Upper lobe of left lung (tissue), 6 donors: ENCODE measurements at regions not wholly inside any gene's neighbourhood (a gene's known extent, or its start where the extent isn't known, plus 50 kb on each side); places are given as distances from the start of the nearest gene placed in this dataset.

Experiments
- ATAC-seq, 2 donors: fragments of 200-7000 bp; cut with Tn5 transposase; one replicate each; pipeline ENCODE4 v1.9.1; 2022; ENCODE audit warnings: mild to moderate bottlenecking in 2 of 2, moderate library complexity in 2 of 2; ENCODE audit not compliant: low FRiP score in 2 of 2
- DNase-seq, 2 donors: peaks; one replicate each; pipeline ENCODE4 v3.0.0-alpha.2; 2019 to 2020
- H3K27ac ChIP-seq, 4 donors: fragments of 200-600 bp; sonication (generic); one replicate each; pipeline ENCODE4 v1.5.1; 2016 to 2019
- H3K27me3 ChIP-seq, 4 donors: fragments of 200-600 bp; sonication (generic); one replicate each; pipeline ENCODE4 v1.5.1; 2017 to 2019
- H3K36me3 ChIP-seq, 4 donors: fragments of 200-600 bp; sonication (generic); one replicate each; pipeline ENCODE4 v1.5.1; 2016 to 2019
- H3K4me1 ChIP-seq, 4 donors: fragments of 200-600 bp; sonication (generic); one replicate each; pipeline ENCODE4 v1.5.1; 2018 to 2019
- H3K4me3 ChIP-seq, 4 donors: fragments of 200-600 bp; sonication (generic); one replicate each; pipeline ENCODE4 v1.5.1; 2017 to 2019; ENCODE audit warnings: mild to moderate bottlenecking in 2 of 4, moderate library complexity in 1 of 4
- H3K9me3 ChIP-seq, 4 donors: fragments of 200-600 bp; sonication (generic); one replicate each; pipeline ENCODE4 v1.5.1; 2018 to 2019
- EP300 ChIP-seq, 4 donors: sonication (generic); formaldehyde crosslinking; IDR thresholded peaks; one replicate each; pipeline ENCODE4 v1.5.1; 2017; ENCODE audit warnings: antibody characterized with exemption in 4 of 4, control low read depth in 2 of 4
- POLR2A ChIP-seq, 4 donors: fragments of 450-650 bp; IDR thresholded peaks; one replicate each; pipeline ENCODE4 v1.5.1; 2016 to 2017; ENCODE audit warnings: antibody characterized with exemption in 4 of 4, mild to moderate bottlenecking in 2 of 4
- POLR2AphosphoS5 ChIP-seq, 2 donors: sonication (generic); formaldehyde crosslinking; IDR thresholded peaks; one replicate each; pipeline ENCODE4 v1.5.1; 2017; ENCODE audit warnings: antibody characterized with exemption in 2 of 2
- WGBS, 2 donors: methylation state at CpG; one replicate each; pipeline ENCODE4 v1.1.5; 2017 to 2018; 5-methylcytosine and 5-hydroxymethylcytosine counted together
- TF ChIP-seq, protein P1 (sequence below), 6 experiments: fragments of 450-650 bp in 4 of 6; fragments of 200-600 bp in 2 of 6; sonication (generic) in 2 of 6; IDR thresholded peaks; one replicate each; pipeline ENCODE4 v1.5.1; 2016 to 2019; ENCODE audit warnings: antibody characterized with exemption in 6 of 6
- donor health status: DM: no; HTN: no; CAD: no; lungs with moderate emphysema.
- donor health status: DM: no; HTN: yes; CAD: no; lungs with severe emphysema.

DNA sequence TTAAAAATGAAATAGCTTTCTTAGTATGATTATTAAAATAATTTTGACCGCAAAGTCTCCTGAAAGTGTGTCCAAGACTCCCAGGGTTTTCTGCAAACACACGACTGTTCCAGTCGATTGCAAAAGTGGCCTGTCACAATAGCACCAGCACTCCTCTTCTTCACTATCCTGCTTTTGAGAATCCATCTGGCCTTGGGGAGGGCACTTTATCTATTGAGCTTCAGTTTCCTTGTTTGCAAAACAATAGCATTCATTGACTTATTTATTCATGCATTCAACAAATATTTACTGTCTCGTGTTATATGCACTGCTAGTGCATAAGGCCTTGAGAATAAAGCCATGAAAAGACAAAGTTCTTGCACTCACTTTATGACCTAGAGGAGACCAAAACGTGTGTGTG is 96.2 kb upstream of the NTM start:
- Histone ChIP-seq H3K27ac (no peak overlapping the region), H3K4me1 (no peaks in the 10 kb centered on the region), H3K4me3 (no peak overlapping the region), H3K9me3 (peaks cover 0 to 3% (median 0%) of the 10 kb centered on the region in 4 donors), H3K36me3 (no peaks in the 10 kb centered on the region), H3K27me3 (no peaks in the 10 kb centered on the region)
- ATAC-seq (no peak), DNase-seq (no peak)
- no peak for TF ChIP-seq EP300 (IDR thresholded peaks at IDR 0.05)
- no peak for TF ChIP-seq POLR2AphosphoS5 (IDR thresholded peaks at IDR 0.05)
- TF ChIP-seq POLR2A (IDR thresholded peaks at IDR 0.05) = no peak
- TF ChIP-seq, protein P1, sequence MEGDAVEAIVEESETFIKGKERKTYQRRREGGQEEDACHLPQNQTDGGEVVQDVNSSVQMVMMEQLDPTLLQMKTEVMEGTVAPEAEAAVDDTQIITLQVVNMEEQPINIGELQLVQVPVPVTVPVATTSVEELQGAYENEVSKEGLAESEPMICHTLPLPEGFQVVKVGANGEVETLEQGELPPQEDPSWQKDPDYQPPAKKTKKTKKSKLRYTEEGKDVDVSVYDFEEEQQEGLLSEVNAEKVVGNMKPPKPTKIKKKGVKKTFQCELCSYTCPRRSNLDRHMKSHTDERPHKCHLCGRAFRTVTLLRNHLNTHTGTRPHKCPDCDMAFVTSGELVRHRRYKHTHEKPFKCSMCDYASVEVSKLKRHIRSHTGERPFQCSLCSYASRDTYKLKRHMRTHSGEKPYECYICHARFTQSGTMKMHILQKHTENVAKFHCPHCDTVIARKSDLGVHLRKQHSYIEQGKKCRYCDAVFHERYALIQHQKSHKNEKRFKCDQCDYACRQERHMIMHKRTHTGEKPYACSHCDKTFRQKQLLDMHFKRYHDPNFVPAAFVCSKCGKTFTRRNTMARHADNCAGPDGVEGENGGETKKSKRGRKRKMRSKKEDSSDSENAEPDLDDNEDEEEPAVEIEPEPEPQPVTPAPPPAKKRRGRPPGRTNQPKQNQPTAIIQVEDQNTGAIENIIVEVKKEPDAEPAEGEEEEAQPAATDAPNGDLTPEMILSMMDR (IDR thresholded peaks at IDR 0.05) = no peak
- WGBS, 2 donors = 54 to 61% methylated on average over 5 of the region's 5 CpGs

- Histone ChIP-seq H3K4me3 (no peak overlapping the region), H3K27me3 (no peaks in the 10 kb centered on the region), H3K4me1 (no peaks in the 10 kb centered on the region), H3K9me3 (peaks cover 0 to 3% (median 0%) of the 10 kb centered on the region in 4 donors), H3K36me3 (no peaks in the 10 kb centered on the region), H3K27ac (no peak overlapping the region)
- TF ChIP-seq EP300 (IDR thresholded peaks at IDR 0.05) (no peak), POLR2A (IDR thresholded peaks at IDR 0.05) (no peak), POLR2AphosphoS5 (IDR thresholded peaks at IDR 0.05) (no peak)
- TF ChIP-seq, protein P1 (IDR thresholded peaks at IDR 0.05) = no peak
- ATAC-seq (no peak), DNase-seq (no peak)
- 77 to 81% methylated on average over 9 of the region's 9 CpGs for WGBS, 2 donors
These were observed 94.8 kb upstream of the NTM start for GRCh38 chr11:131275580-131275979.

DNA sequence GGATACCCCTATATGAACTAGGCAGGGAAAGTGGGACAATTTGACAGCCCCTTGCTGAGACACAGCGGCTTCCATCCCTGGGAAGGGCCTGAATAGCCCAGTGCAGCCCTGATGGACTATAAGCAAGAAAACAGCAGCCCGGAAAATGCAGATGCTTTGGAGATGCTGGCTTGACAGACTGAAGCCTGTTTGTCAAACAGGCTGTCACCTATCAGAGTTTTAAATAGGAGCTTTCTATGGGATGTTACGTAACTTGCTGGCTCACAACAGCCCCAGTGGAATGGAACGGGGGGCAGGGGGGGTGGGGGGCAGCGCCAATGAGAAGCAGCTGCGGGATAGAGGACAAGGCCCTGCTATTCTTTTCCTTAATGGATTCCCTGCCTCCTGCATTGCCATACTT is 91.9 kb upstream of the NTM start:
- H3K27me3 ChIP-seq = no peaks in the 10 kb centered on the region
- no peak overlapping the region for H3K4me3 ChIP-seq
- H3K9me3 ChIP-seq = no peaks in the 10 kb centered on the region
- no peaks in the 10 kb centered on the region for H3K4me1 ChIP-seq
- DNase-seq (no peak), ATAC-seq (no peak)
- no peaks in the 10 kb centered on the region for H3K36me3 ChIP-seq
- 69 to 74% methylated on average over 6 of the region's 6 CpGs for WGBS, 2 donors
- TF ChIP-seq, protein P1 (IDR thresholded peaks at IDR 0.05) = no peak
- TF ChIP-seq EP300 (IDR thresholded peaks at IDR 0.05) (no peak), POLR2AphosphoS5 (IDR thresholded peaks at IDR 0.05) (no peak), POLR2A (IDR thresholded peaks at IDR 0.05) (no peak)
- no peak overlapping the region for H3K27ac ChIP-seq

- DNase-seq (no peak), ATAC-seq (no peak)
- Histone ChIP-seq H3K4me1 (no peaks in the 10 kb centered on the region), H3K9me3 (no peaks in the 10 kb centered on the region), H3K27me3 (no peaks in the 10 kb centered on the region), H3K4me3 (no peak overlapping the region), H3K36me3 (no peaks in the 10 kb centered on the region), H3K27ac (no peak overlapping the region)
- TF ChIP-seq POLR2AphosphoS5 (IDR thresholded peaks at IDR 0.05) (no peak), POLR2A (IDR thresholded peaks at IDR 0.05) (no peak), EP300 (IDR thresholded peaks at IDR 0.05) (no peak)
- TF ChIP-seq, protein P1 (IDR thresholded peaks at IDR 0.05) = no peak
- WGBS, 2 donors = 85% methylated on average over 3 of the region's 3 CpGs
These were observed 90.6 kb upstream of the NTM start for GRCh38 chr11:131279654-131280384.

DNA sequence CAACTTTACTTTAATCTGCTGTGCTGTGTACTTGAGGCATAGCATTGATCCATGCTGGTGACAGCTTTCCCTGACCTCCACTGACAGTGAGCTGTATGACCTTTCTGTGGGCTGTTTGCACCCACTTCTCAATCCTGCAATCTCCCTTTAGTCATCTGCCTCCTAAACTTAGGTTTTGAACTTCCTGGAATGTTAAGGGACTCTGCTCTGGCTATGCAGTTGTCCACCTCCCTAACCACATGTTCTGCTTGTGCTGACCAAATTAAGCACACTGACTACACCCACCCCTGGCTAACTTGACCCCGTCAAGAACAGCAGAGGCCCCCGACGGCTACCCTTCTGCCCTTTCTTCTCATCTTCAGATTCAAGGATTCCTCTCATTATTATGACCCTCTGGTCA is 89.1 kb upstream of the NTM start:
- DNase-seq (no peak), ATAC-seq (no peak)
- H3K27me3 ChIP-seq = no peaks in the 10 kb centered on the region
- H3K4me3 ChIP-seq = no peak overlapping the region
- H3K9me3 ChIP-seq = no peaks in the 10 kb centered on the region
- H3K4me1 ChIP-seq = no peaks in the 10 kb centered on the region
- no peak overlapping the region for H3K27ac ChIP-seq
- TF ChIP-seq POLR2A (IDR thresholded peaks at IDR 0.05) (no peak), EP300 (IDR thresholded peaks at IDR 0.05) (no peak), POLR2AphosphoS5 (IDR thresholded peaks at IDR 0.05) (no peak)
- TF ChIP-seq, protein P1 (IDR thresholded peaks at IDR 0.05) = no peak
- WGBS, 2 donors = 90 to 92% methylated on average over 3 of the region's 3 CpGs
- no peaks in the 10 kb centered on the region for H3K36me3 ChIP-seq
